ENCODE measurements at regions not wholly inside any gene's neighbourhood (a gene's known extent, or its start where the extent isn't known, plus 50 kb on each side); places are given as distances from the start of the nearest gene placed in this dataset.

DNA sequence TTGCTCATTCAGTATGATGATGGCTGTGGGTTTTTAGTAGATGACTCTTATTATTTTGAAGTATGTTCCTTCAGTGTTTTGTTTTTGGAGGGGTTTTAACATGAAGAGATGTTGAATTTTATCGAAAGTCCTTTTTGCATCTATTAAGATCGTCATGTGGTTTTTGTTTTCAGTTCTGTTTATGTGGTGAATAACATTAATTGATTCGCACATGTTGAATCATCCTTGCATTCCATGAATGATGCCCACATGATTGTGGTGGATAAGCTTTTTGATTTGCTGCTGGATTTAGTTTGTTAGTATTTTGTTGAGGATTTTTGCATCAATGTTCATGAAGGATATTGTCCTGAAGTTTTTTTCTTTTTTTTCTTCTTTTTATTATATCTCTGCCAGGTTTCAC, 347.4 kb upstream of the EPHA5 start:
- no peak for TF ChIP-seq SNAI2 (CRISPR knock-in tag; IDR thresholded peaks at IDR 0.05)
- TF ChIP-seq ZNF8 (CRISPR knock-in tag; IDR thresholded peaks at IDR 0.05), result no peak
- TF ChIP-seq RARB (CRISPR knock-in tag; IDR thresholded peaks at IDR 0.05), result no peak
- TF ChIP-seq TOX (CRISPR knock-in tag; IDR thresholded peaks at IDR 0.05; ENCODE audit: borderline replicate concordance), result no peak
- TF ChIP-seq, protein P1, sequence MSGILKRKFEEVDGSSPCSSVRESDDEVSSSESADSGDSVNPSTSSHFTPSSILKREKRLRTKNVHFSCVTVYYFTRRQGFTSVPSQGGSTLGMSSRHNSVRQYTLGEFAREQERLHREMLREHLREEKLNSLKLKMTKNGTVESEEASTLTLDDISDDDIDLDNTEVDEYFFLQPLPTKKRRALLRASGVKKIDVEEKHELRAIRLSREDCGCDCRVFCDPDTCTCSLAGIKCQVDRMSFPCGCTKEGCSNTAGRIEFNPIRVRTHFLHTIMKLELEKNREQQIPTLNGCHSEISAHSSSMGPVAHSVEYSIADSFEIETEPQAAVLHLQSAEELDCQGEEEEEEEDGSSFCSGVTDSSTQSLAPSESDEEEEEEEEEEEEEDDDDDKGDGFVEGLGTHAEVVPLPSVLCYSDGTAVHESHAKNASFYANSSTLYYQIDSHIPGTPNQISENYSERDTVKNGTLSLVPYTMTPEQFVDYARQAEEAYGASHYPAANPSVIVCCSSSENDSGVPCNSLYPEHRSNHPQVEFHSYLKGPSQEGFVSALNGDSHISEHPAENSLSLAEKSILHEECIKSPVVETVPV (CRISPR knock-in tag; IDR thresholded peaks at IDR 0.05), result no peak
- no peak for TF ChIP-seq ZC3H10 (CRISPR knock-in tag; IDR thresholded peaks at IDR 0.05)
- ATAC-seq, result no peak

DNA sequence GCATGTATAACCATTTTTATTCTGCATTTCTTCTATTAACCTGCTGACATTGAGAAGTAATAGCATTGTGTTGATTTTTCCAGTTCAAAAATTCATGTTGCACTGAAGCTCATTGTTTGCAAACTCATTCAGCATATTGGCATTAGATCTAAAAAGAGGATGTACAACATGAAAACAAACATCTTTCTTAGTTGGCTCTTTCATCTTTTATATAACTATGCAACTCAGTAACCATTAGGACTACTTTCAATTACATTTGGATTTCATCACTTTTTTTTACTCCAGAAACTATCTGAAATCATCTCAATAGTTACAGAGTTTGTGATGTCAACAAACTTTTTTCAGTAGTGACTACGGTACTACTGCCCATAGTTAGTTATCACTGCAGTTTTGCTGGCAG, 346.0 kb upstream of the EPHA5 start:
- no peak for ATAC-seq
- TF ChIP-seq, protein P2, sequence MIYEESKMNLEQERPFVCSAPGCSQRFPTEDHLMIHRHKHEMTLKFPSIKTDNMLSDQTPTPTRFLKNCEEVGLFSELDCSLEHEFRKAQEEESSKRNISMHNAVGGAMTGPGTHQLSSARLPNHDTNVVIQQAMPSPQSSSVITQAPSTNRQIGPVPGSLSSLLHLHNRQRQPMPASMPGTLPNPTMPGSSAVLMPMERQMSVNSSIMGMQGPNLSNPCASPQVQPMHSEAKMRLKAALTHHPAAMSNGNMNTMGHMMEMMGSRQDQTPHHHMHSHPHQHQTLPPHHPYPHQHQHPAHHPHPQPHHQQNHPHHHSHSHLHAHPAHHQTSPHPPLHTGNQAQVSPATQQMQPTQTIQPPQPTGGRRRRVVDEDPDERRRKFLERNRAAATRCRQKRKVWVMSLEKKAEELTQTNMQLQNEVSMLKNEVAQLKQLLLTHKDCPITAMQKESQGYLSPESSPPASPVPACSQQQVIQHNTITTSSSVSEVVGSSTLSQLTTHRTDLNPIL (CRISPR knock-in tag; IDR thresholded peaks at IDR 0.05; ENCODE audit: low read depth), result no peak
- TF ChIP-seq ZC3H10 (CRISPR knock-in tag; IDR thresholded peaks at IDR 0.05), result no peak
- TF ChIP-seq RARB (CRISPR knock-in tag; IDR thresholded peaks at IDR 0.05), result no peak
- TF ChIP-seq, protein P3, sequence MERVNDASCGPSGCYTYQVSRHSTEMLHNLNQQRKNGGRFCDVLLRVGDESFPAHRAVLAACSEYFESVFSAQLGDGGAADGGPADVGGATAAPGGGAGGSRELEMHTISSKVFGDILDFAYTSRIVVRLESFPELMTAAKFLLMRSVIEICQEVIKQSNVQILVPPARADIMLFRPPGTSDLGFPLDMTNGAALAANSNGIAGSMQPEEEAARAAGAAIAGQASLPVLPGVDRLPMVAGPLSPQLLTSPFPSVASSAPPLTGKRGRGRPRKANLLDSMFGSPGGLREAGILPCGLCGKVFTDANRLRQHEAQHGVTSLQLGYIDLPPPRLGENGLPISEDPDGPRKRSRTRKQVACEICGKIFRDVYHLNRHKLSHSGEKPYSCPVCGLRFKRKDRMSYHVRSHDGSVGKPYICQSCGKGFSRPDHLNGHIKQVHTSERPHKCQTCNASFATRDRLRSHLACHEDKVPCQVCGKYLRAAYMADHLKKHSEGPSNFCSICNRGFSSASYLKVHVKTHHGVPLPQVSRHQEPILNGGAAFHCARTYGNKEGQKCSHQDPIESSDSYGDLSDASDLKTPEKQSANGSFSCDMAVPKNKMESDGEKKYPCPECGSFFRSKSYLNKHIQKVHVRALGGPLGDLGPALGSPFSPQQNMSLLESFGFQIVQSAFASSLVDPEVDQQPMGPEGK (CRISPR knock-in tag; IDR thresholded peaks at IDR 0.05; ENCODE audit: borderline replicate concordance), result no peak
- TF ChIP-seq, protein P1 (CRISPR knock-in tag; IDR thresholded peaks at IDR 0.05), result no peak
- no peak for TF ChIP-seq GLIS3 (CRISPR knock-in tag; IDR thresholded peaks at IDR 0.05)
- no peak for TF ChIP-seq ZNF8 (CRISPR knock-in tag; IDR thresholded peaks at IDR 0.05)
- TF ChIP-seq SNAI2 (CRISPR knock-in tag; IDR thresholded peaks at IDR 0.05), result no peak
- TF ChIP-seq ISL1 (CRISPR knock-in tag; IDR thresholded peaks at IDR 0.05), result no peak
- no peak for TF ChIP-seq TCF4 (CRISPR knock-in tag; IDR thresholded peaks at IDR 0.05; ENCODE audit: borderline replicate concordance)
- no peak for TF ChIP-seq BACH2 (CRISPR knock-in tag; IDR thresholded peaks at IDR 0.05; ENCODE audit: borderline replicate concordance)
- TF ChIP-seq PPARA (CRISPR knock-in tag; IDR thresholded peaks at IDR 0.05; ENCODE audit: borderline replicate concordance), result no peak
- TF ChIP-seq, protein P4, sequence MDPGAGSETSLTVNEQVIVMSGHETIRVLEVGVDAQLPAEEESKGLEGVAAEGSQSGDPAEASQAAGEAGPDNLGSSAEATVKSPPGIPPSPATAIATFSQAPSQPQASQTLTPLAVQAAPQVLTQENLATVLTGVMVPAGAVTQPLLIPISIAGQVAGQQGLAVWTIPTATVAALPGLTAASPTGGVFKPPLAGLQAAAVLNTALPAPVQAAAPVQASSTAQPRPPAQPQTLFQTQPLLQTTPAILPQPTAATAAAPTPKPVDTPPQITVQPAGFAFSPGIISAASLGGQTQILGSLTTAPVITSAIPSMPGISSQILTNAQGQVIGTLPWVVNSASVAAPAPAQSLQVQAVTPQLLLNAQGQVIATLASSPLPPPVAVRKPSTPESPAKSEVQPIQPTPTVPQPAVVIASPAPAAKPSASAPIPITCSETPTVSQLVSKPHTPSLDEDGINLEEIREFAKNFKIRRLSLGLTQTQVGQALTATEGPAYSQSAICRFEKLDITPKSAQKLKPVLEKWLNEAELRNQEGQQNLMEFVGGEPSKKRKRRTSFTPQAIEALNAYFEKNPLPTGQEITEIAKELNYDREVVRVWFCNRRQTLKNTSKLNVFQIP (CRISPR knock-in tag; IDR thresholded peaks at IDR 0.05; ENCODE audit: borderline replicate concordance, low read depth), result no peak
- TF ChIP-seq TOX (CRISPR knock-in tag; IDR thresholded peaks at IDR 0.05; ENCODE audit: borderline replicate concordance), result no peak
- no peak for TF ChIP-seq ZFP3 (CRISPR knock-in tag; IDR thresholded peaks at IDR 0.05)
- TF ChIP-seq CSDC2 (CRISPR knock-in tag; IDR thresholded peaks at IDR 0.05), result no peak

DNA sequence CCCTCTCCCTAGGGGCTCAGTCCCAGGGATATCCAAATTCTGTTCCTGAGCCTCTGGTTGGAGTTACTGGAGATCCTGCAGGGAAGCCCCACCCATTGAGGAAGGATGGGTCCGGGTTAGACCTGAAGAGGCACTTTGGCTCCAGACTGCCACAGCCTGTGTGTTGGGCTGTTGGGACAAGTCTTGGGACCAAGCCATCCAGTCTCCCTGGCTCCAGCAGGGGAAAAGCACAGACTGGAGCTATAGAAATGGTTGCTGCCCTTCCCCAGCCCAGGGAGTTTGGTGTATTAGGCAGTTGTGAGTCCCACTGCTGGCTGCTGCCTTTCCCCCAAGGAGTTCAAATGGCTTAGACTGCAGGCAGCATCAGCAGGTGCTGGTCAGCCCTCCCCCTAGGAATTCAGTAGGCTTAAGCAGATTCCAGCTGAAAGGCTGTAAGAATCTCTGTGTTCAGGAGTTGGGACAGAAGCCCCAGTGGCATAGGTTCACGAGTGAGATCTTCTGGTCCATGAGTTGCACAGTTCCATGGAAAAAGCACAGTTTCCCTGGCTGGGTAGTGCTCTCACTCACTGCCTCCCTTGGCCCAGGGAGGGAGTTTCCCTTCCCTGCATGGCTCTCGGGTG, 344.0 kb upstream of the EPHA5 start:
- no peak for ATAC-seq
- no peak for TF ChIP-seq SNAI2 (CRISPR knock-in tag; IDR thresholded peaks at IDR 0.05)
- TF ChIP-seq ESRRG (CRISPR knock-in tag; IDR thresholded peaks at IDR 0.05), result no peak
- TF ChIP-seq BACH2 (CRISPR knock-in tag; IDR thresholded peaks at IDR 0.05; ENCODE audit: borderline replicate concordance), result no peak
- TF ChIP-seq, protein P1 (CRISPR knock-in tag; IDR thresholded peaks at IDR 0.05), result no peak
- no peak for TF ChIP-seq PPARA (CRISPR knock-in tag; IDR thresholded peaks at IDR 0.05; ENCODE audit: borderline replicate concordance)
- TF ChIP-seq ISL1 (CRISPR knock-in tag; IDR thresholded peaks at IDR 0.05), result no peak
- TF ChIP-seq, protein P2 (CRISPR knock-in tag; IDR thresholded peaks at IDR 0.05; ENCODE audit: low read depth), result no peak
- TF ChIP-seq TCF4 (CRISPR knock-in tag; IDR thresholded peaks at IDR 0.05; ENCODE audit: borderline replicate concordance), result no peak
